IMR-90 (cell line): ENCODE measurements at regions not wholly inside any gene's neighbourhood (a gene's known extent, or its start where the extent isn't known, plus 50 kb on each side); places are given as distances from the start of the nearest gene placed in this dataset.

Source experiments
- ATAC-seq: fragments of 200-7000 bp; cut with Tn5 transposase; 2 replicates; pipeline ENCODE4 v1.9.1; 2020; ENCODE audit warnings: low read depth, mild to moderate bottlenecking, moderate library complexity
- BruUV-seq: library from RNA; stranded (reverse); fragments of 400-500 nt; replicated peaks from 2 replicates; lab custom pipeline; 2021; lab: Mats Ljungman, UMichigan
- CTCF ChIA-PET: fragments of 300-600 bp; formaldehyde crosslinking; extraction: SDS; loops from one replicate; lab custom pipeline; 2021; ENCODE audit warnings: antibody characterized with exemption; lab: Yijun Ruan, JAX
- POLR2A ChIA-PET: fragments of 300-600 bp; sonication (Branson Sonifier 250); formaldehyde crosslinking; loops from one replicate; lab custom pipeline; 2022; ENCODE audit warnings: antibody characterized with exemption; ENCODE audit not compliant: unreplicated experiment; lab: Charles Lee
- DNase-seq: peaks from one replicate; pipeline ENCODE4 v3.0.0; 2013
- H2AFZ ChIP-seq: replicated peaks from 2 replicates; pipeline ENCODE3; 2013; ENCODE audit warnings: low read length, mild to moderate bottlenecking; ENCODE audit not compliant: poor library complexity
- H2AK5ac ChIP-seq: 2 replicates; pipeline ENCODE4 v1.6.1; 2013; ENCODE audit warnings: low read depth, low read length, inconsistent platforms
- H2AK9ac ChIP-seq: replicated peaks from 2 replicates; pipeline ENCODE3; 2013; ENCODE audit warnings: mild to moderate bottlenecking, low read depth, low read length, moderate library complexity; ENCODE audit not compliant: poor library complexity
- H2BK120ac ChIP-seq: 2 replicates; pipeline ENCODE4 v1.6.1; 2013; ENCODE audit warnings: low read depth, low read length, inconsistent platforms
- H2BK15ac ChIP-seq: 3 replicates; pipeline ENCODE4 v1.6.1; 2013; ENCODE audit warnings: low read depth, low read length, inconsistent platforms
- H2BK20ac ChIP-seq: 2 replicates; pipeline ENCODE4 v1.6.1; 2013; ENCODE audit warnings: low read depth, mild to moderate bottlenecking, inconsistent platforms, low read length, moderate library complexity
- H2BK5ac ChIP-seq: 2 replicates; pipeline ENCODE4 v1.6.1; 2013; ENCODE audit warnings: mild to moderate bottlenecking, low read depth, low read length, inconsistent platforms; ENCODE audit not compliant: poor library complexity, severe bottlenecking
- H3K14ac ChIP-seq: replicated peaks from 2 replicates; pipeline ENCODE4 v1.6.1; 2013; ENCODE audit warnings: low read depth, low read length, inconsistent platforms
- H3K18ac ChIP-seq: 2 replicates; pipeline ENCODE4 v1.6.1; 2013; ENCODE audit warnings: low read depth, low read length, control low read depth
- H3K23ac ChIP-seq: 2 replicates; pipeline ENCODE4 v1.6.1; 2013; ENCODE audit warnings: low read depth, low read length, inconsistent platforms
- H3K27ac ChIP-seq: 2 replicates; pipeline ENCODE4 v1.5.1; 2013; ENCODE audit warnings: mild to moderate bottlenecking, control low read depth, low read length; ENCODE audit not compliant: insufficient read depth
- H3K27me3 ChIP-seq: 2 replicates; pipeline ENCODE4 v1.6.1; 2013; ENCODE audit warnings: low read length; ENCODE audit not compliant: control insufficient read depth, insufficient read depth
- H3K36me3 ChIP-seq: 2 replicates; pipeline ENCODE4 v1.6.1; 2013; ENCODE audit warnings: low read length, mixed read lengths; ENCODE audit not compliant: control insufficient read depth, insufficient read depth
- H3K4ac ChIP-seq: 2 replicates; pipeline ENCODE4 v1.6.1; 2013; ENCODE audit warnings: low read depth, low read length, inconsistent platforms
- H3K4me1 ChIP-seq: 2 replicates; pipeline ENCODE4 v1.6.1; 2013; ENCODE audit warnings: low read length, mixed read lengths; ENCODE audit not compliant: control insufficient read depth, insufficient read depth
- H3K4me2 ChIP-seq: 2 replicates; pipeline ENCODE4 v1.6.1; 2013; ENCODE audit warnings: low read depth, mild to moderate bottlenecking, control low read depth, low read length, moderate library complexity
- H3K4me3 ChIP-seq: 2 replicates; pipeline ENCODE4 v1.5.1; 2013; ENCODE audit warnings: low read depth, mild to moderate bottlenecking, control low read depth, low read length, moderate library complexity; ENCODE audit not compliant: insufficient read depth
- H3K56ac ChIP-seq: 2 replicates; pipeline ENCODE4 v1.6.1; 2013; ENCODE audit warnings: low read length, inconsistent platforms; ENCODE audit not compliant: insufficient read depth; ENCODE audit errors: extremely low read depth
- H3K79me1 ChIP-seq, 2 experiments: 2 replicates each; pipeline ENCODE4 v1.6.1; 2013; ENCODE audit warnings: low read length in 2 of 2, inconsistent platforms in 1 of 2, low read depth in 1 of 2
- H3K9ac ChIP-seq: 2 replicates; pipeline ENCODE4 v1.6.1; 2013; ENCODE audit warnings: low read depth, low read length, control low read depth
- H3K9me1 ChIP-seq: 2 replicates; pipeline ENCODE4 v1.6.1; 2013; ENCODE audit warnings: low read length, inconsistent platforms; ENCODE audit not compliant: insufficient read depth
- H3K9me3 ChIP-seq: 2 replicates; pipeline ENCODE4 v1.6.1; 2013; ENCODE audit warnings: low read length; ENCODE audit not compliant: control insufficient read depth, insufficient read depth
- H4K20me1 ChIP-seq: 2 replicates; pipeline ENCODE4 v1.6.1; 2013; ENCODE audit warnings: low read length, inconsistent platforms; ENCODE audit not compliant: insufficient read depth
- H4K5ac ChIP-seq: 2 replicates; pipeline ENCODE4 v1.6.1; 2013; ENCODE audit warnings: mild to moderate bottlenecking, low read depth, low read length, control low read depth
- H4K8ac ChIP-seq, 2 experiments: 2 replicates each; pipeline ENCODE4 v1.6.1; 2013; ENCODE audit warnings: low read depth in 2 of 2, low read length in 2 of 2, control low read depth in 1 of 2, inconsistent platforms in 1 of 2
- H4K91ac ChIP-seq: 2 replicates; pipeline ENCODE4 v1.6.1; 2013; ENCODE audit warnings: low read depth, low read length, inconsistent platforms; ENCODE audit not compliant: insufficient read depth
- CEBPB ChIP-seq: IDR thresholded peaks from 2 replicates; pipeline ENCODE4 v1.6.1; 2012; ENCODE audit warnings: low read depth, low read length, improper control_type of control experiment
- CHD1 ChIP-seq: IDR thresholded peaks from 2 replicates; pipeline ENCODE4 v1.6.1; 2012; ENCODE audit warnings: low read depth, low read length, improper control_type of control experiment
- FOS ChIP-seq: fragments of 150-350 bp; IDR thresholded peaks from 2 replicates; pipeline ENCODE4 v1.6.1; 2016; ENCODE audit warnings: low read depth, low read length
- MAFK ChIP-seq: IDR thresholded peaks from 2 replicates; pipeline ENCODE4 v1.6.1; 2012; ENCODE audit warnings: low read depth, low read length, improper control_type of control experiment
- MAZ ChIP-seq: IDR thresholded peaks from 2 replicates; pipeline ENCODE4 v1.6.1; 2012; ENCODE audit warnings: low read depth, mild to moderate bottlenecking, low read length, improper control_type of control experiment, moderate library complexity, borderline replicate concordance
- MXI1 ChIP-seq: IDR thresholded peaks from 2 replicates; pipeline ENCODE4 v1.6.1; 2012; ENCODE audit warnings: low read depth, mild to moderate bottlenecking, low read length, moderate library complexity, borderline replicate concordance
- NFE2L2 ChIP-seq: fragments of 150-350 bp; IDR thresholded peaks from 2 replicates; pipeline ENCODE4 v1.6.1; 2016; ENCODE audit warnings: low read depth, mild to moderate bottlenecking, low read length
- POLR2A ChIP-seq: IDR thresholded peaks from 2 replicates; pipeline ENCODE4 v1.6.1; 2012; ENCODE audit warnings: mild to moderate bottlenecking, low read depth, low read length
- RAD21 ChIP-seq: IDR thresholded peaks from 2 replicates; pipeline ENCODE4 v1.6.1; 2012; ENCODE audit warnings: low read length, improper control_type of control experiment
- RFX5 ChIP-seq: IDR thresholded peaks from 2 replicates; pipeline ENCODE4 v1.8.0; 2012; ENCODE audit warnings: low read depth, mild to moderate bottlenecking, low read length, moderate library complexity
- SMC3 ChIP-seq: fragments of 150-350 bp; IDR thresholded peaks from 2 replicates; pipeline ENCODE4 v1.6.1; 2016; ENCODE audit warnings: low read depth, mild to moderate bottlenecking, antibody characterized with exemption, low read length, moderate library complexity
- WGBS, 2 experiments: methylation state at CpG; one replicate each; pipeline versions ENCODE4 v1.1.5 to v1.1.7; 2013; ENCODE audit warnings: missing lambda C conversion rate in 2 of 2; ENCODE audit not compliant: insufficient read length in 1 of 2; ENCODE audit errors: extremely low coverage in 2 of 2; 5-methylcytosine and 5-hydroxymethylcytosine counted together
- dilution Hi-C: fragments of 300-500 bp; cut with HindIII; formaldehyde crosslinking; loops from one replicate; pipeline ENCODE4 v1.14.3; 2018; ENCODE audit warnings: low sequenced_read_pairs; ENCODE audit not compliant: unreplicated experiment
- in situ Hi-C: fragments of 300-500 bp; cut with MboI; formaldehyde crosslinking; loops from 3 replicates; pipeline ENCODE4 v1.14.3; 2019; ENCODE audit warnings: low sequenced_read_pairs, inconsistent platforms, mixed read lengths
- intact Hi-C: fragments of 100-400 bp; cut with micrococcal nuclease; formaldehyde crosslinking; loops from 2 replicates; pipeline ENCODE4 v1.10.0; 2022
- TF ChIP-seq, protein P1 (sequence below): conservative IDR thresholded peaks from 2 replicates; pipeline ENCODE4 v1.5.1; 2012; ENCODE audit warnings: mild to moderate bottlenecking, low read depth, low read length, improper control_type of control experiment

- no peaks in the 10 kb centered on the region for H3K9me1 ChIP-seq
- CTCF ChIA-PET = interaction anchor here (0.6 kb wide), 1 partner anchor 14 kb away, joined by 3 read pairs; no protein-coding TSS in a partner anchor
- no peak for ATAC-seq
Observed at GRCh38 chr15:91609966-91610365, 243.5 kb upstream of the SLCO3A1 start.

More at GRCh38 chr15:91609966-91610365, 243.5 kb upstream of the SLCO3A1 start:
- POLR2A ChIA-PET = no interaction called here
- no peak overlapping the region for H3K23ac ChIP-seq
- no peak overlapping the region for H4K8ac ChIP-seq
- dilution Hi-C loops (no loop called here), in situ Hi-C loops (no loop called here), intact Hi-C loops (no loop called here)
- H3K56ac ChIP-seq = no peak overlapping the region
- H3K14ac ChIP-seq = no peak overlapping the region
- no peak overlapping the region for H2BK20ac ChIP-seq
- no peak overlapping the region for H4K5ac ChIP-seq
- H3K18ac ChIP-seq = no peak overlapping the region
- H3K9me3 ChIP-seq = no peaks in the 10 kb centered on the region
- no peak overlapping the region for H2AK5ac ChIP-seq
- DNase-seq = no peak
- no peaks in the 10 kb centered on the region for H4K20me1 ChIP-seq
- no peaks in the 10 kb centered on the region; the same call in 1 of the 2 replicates for H3K27me3 ChIP-seq
- H3K4me2 ChIP-seq = no peak overlapping the region
- no peak overlapping the region for H2BK120ac ChIP-seq
- no peaks in the 10 kb centered on the region for H3K79me1 ChIP-seq
- no peak overlapping the region for H3K4ac ChIP-seq
- H3K4me3 ChIP-seq = no peak overlapping the region
- no peak overlapping the region for H2AFZ ChIP-seq
- no peak overlapping the region for H2BK15ac ChIP-seq
- H4K91ac ChIP-seq = no peak overlapping the region
- no peak overlapping the region for H3K27ac ChIP-seq
- H3K36me3 ChIP-seq = no peaks in the 10 kb centered on the region
- BruUV-seq = no TSS peak
- H3K4me1 ChIP-seq = no peaks in the 10 kb centered on the region
- H2AK9ac ChIP-seq = no peak overlapping the region
- no peak overlapping the region for H3K9ac ChIP-seq
- WGBS, 2 experiments = 49% methylated on average over 6 of the region's 12 CpGs; no CpG with 5 or more reads in 1 of the 2 experiments
- TF ChIP-seq, protein P1, sequence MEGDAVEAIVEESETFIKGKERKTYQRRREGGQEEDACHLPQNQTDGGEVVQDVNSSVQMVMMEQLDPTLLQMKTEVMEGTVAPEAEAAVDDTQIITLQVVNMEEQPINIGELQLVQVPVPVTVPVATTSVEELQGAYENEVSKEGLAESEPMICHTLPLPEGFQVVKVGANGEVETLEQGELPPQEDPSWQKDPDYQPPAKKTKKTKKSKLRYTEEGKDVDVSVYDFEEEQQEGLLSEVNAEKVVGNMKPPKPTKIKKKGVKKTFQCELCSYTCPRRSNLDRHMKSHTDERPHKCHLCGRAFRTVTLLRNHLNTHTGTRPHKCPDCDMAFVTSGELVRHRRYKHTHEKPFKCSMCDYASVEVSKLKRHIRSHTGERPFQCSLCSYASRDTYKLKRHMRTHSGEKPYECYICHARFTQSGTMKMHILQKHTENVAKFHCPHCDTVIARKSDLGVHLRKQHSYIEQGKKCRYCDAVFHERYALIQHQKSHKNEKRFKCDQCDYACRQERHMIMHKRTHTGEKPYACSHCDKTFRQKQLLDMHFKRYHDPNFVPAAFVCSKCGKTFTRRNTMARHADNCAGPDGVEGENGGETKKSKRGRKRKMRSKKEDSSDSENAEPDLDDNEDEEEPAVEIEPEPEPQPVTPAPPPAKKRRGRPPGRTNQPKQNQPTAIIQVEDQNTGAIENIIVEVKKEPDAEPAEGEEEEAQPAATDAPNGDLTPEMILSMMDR = no peak
- TF ChIP-seq MAFK (no peak), POLR2A (no peak), CEBPB (no peak), NFE2L2 (no peak), CHD1 (no peak), RAD21 (no peak), SMC3 (no peak), RFX5 (no peak), MAZ (no peak), FOS (no peak), MXI1 (no peak)
- H2BK5ac ChIP-seq = no peak overlapping the region
